ENCODE measurements at regions not wholly inside any gene's neighbourhood (a gene's known extent, or its start where the extent isn't known, plus 50 kb on each side); places are given as distances from the start of the nearest gene placed in this dataset.

DNA sequence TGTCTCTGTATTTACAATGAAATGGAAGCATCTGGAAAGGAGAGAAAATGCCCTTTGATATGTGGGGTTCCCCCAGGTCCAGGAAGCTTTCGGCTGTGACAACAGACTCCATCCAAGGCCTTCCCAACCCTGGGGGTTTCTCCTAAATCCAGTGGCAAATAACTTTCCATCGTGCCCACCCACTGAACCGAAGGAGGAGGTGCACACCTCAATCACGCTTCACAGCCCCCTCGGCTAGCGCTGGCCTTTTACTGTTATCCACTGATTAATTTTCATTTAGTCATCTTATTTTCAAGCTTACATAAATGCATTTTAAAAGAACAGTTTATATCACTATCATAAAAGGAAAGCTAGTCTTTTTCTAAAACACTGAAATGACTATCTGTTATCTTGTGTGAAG lies 286.8 kb upstream of the ZMIZ1 start:
- DNase-seq, result no peak
- H3K4me1 ChIP-seq (ENCODE audit: insufficient read depth), result peaks cover 13% of the 10 kb centered on the region
- no peaks in the 10 kb centered on the region for H3K36me3 ChIP-seq
- WGBS, 3 donors, result 81 to 94% (median 93%) methylated on average over 6 of the region's 6 CpGs
- intact Hi-C loops (cut with DNase I), result no loop called here
- H3K9me3 ChIP-seq, result no peaks in the 10 kb centered on the region
- H3K27me3 ChIP-seq, result no peaks in the 10 kb centered on the region
- TF ChIP-seq, protein P1, sequence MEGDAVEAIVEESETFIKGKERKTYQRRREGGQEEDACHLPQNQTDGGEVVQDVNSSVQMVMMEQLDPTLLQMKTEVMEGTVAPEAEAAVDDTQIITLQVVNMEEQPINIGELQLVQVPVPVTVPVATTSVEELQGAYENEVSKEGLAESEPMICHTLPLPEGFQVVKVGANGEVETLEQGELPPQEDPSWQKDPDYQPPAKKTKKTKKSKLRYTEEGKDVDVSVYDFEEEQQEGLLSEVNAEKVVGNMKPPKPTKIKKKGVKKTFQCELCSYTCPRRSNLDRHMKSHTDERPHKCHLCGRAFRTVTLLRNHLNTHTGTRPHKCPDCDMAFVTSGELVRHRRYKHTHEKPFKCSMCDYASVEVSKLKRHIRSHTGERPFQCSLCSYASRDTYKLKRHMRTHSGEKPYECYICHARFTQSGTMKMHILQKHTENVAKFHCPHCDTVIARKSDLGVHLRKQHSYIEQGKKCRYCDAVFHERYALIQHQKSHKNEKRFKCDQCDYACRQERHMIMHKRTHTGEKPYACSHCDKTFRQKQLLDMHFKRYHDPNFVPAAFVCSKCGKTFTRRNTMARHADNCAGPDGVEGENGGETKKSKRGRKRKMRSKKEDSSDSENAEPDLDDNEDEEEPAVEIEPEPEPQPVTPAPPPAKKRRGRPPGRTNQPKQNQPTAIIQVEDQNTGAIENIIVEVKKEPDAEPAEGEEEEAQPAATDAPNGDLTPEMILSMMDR (IDR thresholded peaks at IDR 0.05), result no peak
- no peak for TF ChIP-seq POLR2A (IDR thresholded peaks at IDR 0.05)
- no peak overlapping the region for H3K4me3 ChIP-seq
- H3K27ac ChIP-seq, result no peak overlapping the region

DNA sequence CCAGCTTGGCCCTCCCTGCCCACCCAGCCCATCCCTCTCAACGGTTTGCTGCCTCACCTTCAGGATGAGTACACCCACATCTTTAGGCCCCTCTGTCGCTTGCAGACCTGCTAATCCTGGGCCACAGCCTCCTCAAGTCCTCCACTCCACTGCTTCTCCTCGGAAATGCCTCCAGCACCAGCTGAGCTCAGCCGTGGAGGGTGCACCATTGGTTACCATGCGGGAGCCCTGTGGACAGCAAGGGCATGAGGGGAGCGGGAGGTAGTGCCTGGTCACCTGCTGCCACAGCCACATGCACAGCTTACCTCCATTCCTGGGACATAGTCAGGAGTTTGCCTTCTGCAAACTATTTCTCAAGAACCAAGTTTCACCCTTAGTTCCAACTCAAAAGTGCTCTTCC lies 286.3 kb upstream of the ZMIZ1 start:
- no peak for DNase-seq
- Histone ChIP-seq H3K27ac (no peak overlapping the region), H3K4me1 (ENCODE audit: insufficient read depth) (peaks cover 13% of the 10 kb centered on the region), H3K36me3 (no peaks in the 10 kb centered on the region), H3K4me3 (no peak overlapping the region), H3K27me3 (no peaks in the 10 kb centered on the region), H3K9me3 (no peaks in the 10 kb centered on the region)
- intact Hi-C loops (cut with DNase I), result no loop called here
- 90 to 93% (median 91%) methylated on average over 6 of the region's 6 CpGs for WGBS, 3 donors
- TF ChIP-seq POLR2A (IDR thresholded peaks at IDR 0.05), result no peak
- TF ChIP-seq EP300 (IDR thresholded peaks at IDR 0.05), result no peak
- TF ChIP-seq, protein P1 (IDR thresholded peaks at IDR 0.05), result no peak

DNA sequence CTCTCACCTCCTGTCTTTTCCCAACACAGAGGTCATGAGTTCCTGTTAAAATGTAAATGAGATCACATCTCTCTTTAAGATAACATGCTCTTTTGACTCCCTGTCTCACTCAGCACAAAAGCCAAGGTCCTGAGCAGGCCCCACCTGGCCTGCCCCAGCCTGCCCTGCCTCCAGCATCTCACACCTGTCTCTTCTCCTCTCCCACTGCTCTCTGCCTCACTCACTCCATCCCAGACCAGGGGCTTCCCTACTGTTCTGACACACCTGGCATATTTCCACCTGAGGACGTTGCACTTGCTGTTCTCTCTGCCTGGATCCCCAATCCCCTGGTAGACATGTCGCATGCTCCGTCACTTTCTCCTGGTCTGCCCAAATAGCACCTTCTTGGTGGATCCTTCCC lies 285.0 kb upstream of the ZMIZ1 start:
- Histone ChIP-seq H3K27ac (no peak overlapping the region), H3K4me3 (no peak overlapping the region), H3K4me1 (ENCODE audit: insufficient read depth) (peaks cover 6% of the 10 kb centered on the region), H3K9me3 (no peaks in the 10 kb centered on the region), H3K36me3 (no peaks in the 10 kb centered on the region), H3K27me3 (no peaks in the 10 kb centered on the region)
- 94 to 97% (median 94%) methylated on average over 3 of the region's 3 CpGs for WGBS, 3 donors
- no peak for DNase-seq
- intact Hi-C loops (cut with DNase I), result no loop called here
- TF ChIP-seq EP300 (IDR thresholded peaks at IDR 0.05) (no peak), POLR2A (IDR thresholded peaks at IDR 0.05) (no peak)
- TF ChIP-seq, protein P1 (IDR thresholded peaks at IDR 0.05), result no peak

DNA sequence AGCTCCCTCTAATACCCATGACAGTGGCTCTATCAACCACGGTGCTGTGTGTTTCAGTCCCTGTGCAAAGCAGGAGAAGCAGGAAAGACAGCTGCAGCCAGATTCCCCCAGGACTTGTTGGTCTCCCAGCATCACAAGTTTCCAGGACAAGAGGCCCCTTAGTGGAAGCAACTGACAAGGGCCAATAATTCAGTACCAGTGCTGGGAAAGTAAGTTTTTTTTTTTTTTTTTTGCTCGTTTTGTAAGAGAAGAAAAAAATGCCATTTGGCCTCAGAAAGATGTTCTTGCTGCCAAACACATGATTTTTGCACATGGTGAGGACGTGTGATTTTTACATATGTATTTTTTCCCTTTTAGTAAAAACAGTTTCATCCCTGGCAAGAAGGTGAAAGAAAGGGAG lies 284.2 kb upstream of the ZMIZ1 start:
- Histone ChIP-seq H3K9me3 (no peaks in the 10 kb centered on the region), H3K4me1 (ENCODE audit: insufficient read depth) (peaks cover 6% of the 10 kb centered on the region), H3K36me3 (no peaks in the 10 kb centered on the region), H3K27me3 (no peaks in the 10 kb centered on the region), H3K27ac (no peak overlapping the region), H3K4me3 (no peak overlapping the region)
- no peak for DNase-seq
- TF ChIP-seq, protein P1 (IDR thresholded peaks at IDR 0.05), result no peak
- no peak for TF ChIP-seq POLR2A (IDR thresholded peaks at IDR 0.05)
- no peak for TF ChIP-seq EP300 (IDR thresholded peaks at IDR 0.05)
- WGBS, 3 donors, result 21 to 29% (median 27%) methylated on average over 3 of the region's 3 CpGs
- intact Hi-C loops (cut with DNase I), result no loop called here

DNA sequence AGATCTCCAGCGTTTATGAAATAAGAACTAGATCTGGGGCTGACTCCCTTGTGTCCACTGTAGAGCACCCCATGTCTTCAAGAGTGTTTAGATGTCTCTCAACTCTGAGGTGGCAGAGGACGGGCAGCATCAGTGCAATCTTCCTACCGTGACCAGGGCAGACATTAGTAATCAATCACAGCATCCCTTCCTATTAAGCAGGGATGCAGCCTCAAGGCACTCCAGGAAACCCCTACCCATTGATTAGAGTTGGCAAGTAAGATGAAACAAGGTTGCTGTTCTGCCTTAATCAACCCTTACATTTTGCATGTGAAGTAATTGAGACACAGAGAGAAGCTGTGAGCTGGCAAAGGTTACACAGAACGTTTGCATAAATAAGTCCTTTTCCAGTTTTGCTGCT lies 283.7 kb upstream of the ZMIZ1 start:
- Histone ChIP-seq H3K27ac (no peak overlapping the region), H3K36me3 (no peaks in the 10 kb centered on the region), H3K4me3 (no peak overlapping the region), H3K9me3 (no peaks in the 10 kb centered on the region), H3K4me1 (ENCODE audit: insufficient read depth) (peaks cover 6% of the 10 kb centered on the region), H3K27me3 (no peaks in the 10 kb centered on the region)
- WGBS, 3 donors, result 66 to 69% (median 69%) methylated on average over 4 of the region's 4 CpGs
- intact Hi-C loops (cut with DNase I), result no loop called here
- no peak for DNase-seq
- TF ChIP-seq, protein P1 (IDR thresholded peaks at IDR 0.05), result peak in 1 of 3 donors; percentile 5
- TF ChIP-seq POLR2A (IDR thresholded peaks at IDR 0.05), result no peak
- TF ChIP-seq EP300 (IDR thresholded peaks at IDR 0.05), result no peak
